ENCODE measurements at regions not wholly inside any gene's neighbourhood (a gene's known extent, or its start where the extent isn't known, plus 50 kb on each side); places are given as distances from the start of the nearest gene placed in this dataset.
"Not testable (repeated sequence)": the region's sequence is repeated elsewhere in the genome, so short reads cannot be mapped to it uniquely, and the experiment has no call there.

- no peak for DNase-seq
Observed at GRCh38 chr2:16036951-16037350, 96.6 kb downstream of the MYCN start.

- no peak for DNase-seq
Observed at GRCh38 chr2:16035747-16036745, 95.7 kb downstream of the MYCN start.

GRCh38 chr2:16034975-16035746, 94.8 kb downstream of the MYCN start:
- DNase-seq, result no peak

- no peak for DNase-seq
Observed at GRCh38 chr2:16034151-16034974, 94.0 kb downstream of the MYCN start.

GRCh38 chr2:16033032-16033293, 92.6 kb downstream of the MYCN start:
- DNase-seq, result no peak

- no peak for DNase-seq
Observed at GRCh38 chr2:16032282-16033031, 92.1 kb downstream of the MYCN start.

- no peak for DNase-seq
Observed at GRCh38 chr2:16031848-16032159, 91.5 kb downstream of the MYCN start.

GRCh38 chr2:16031058-16031847, 90.9 kb downstream of the MYCN start:
- DNase-seq, result no peak

GRCh38 chr2:16030206-16031057, 90.1 kb downstream of the MYCN start:
- DNase-seq, result no peak

- no peak for DNase-seq
Observed at GRCh38 chr2:16028644-16029043, 88.3 kb downstream of the MYCN start.

- DNase-seq, result no peak
Observed at GRCh38 chr2:16026816-16027501, 86.6 kb downstream of the MYCN start.

GRCh38 chr2:16025876-16026640, 85.7 kb downstream of the MYCN start:
- DNase-seq, result no peak

- no peak for DNase-seq
Observed at GRCh38 chr2:16025211-16025875, 85.0 kb downstream of the MYCN start.

GRCh38 chr2:16024628-16025027, 84.3 kb downstream of the MYCN start:
- DNase-seq, result not testable (repeated sequence)

GRCh38 chr2:16023506-16024360, 83.4 kb downstream of the MYCN start:
- no peak for DNase-seq

GRCh38 chr2:16022548-16023240, 82.3 kb downstream of the MYCN start:
- no peak for DNase-seq

Data from activated CD4-positive, alpha-beta T cell treated with anti-CD3 and anti-CD28 coated beads, Interleukin-2, amount 50 U/mL, for 4 hours (primary cell).